H1 (cell line): ENCODE measurements at regions not wholly inside any gene's neighbourhood (a gene's known extent, or its start where the extent isn't known, plus 50 kb on each side); places are given as distances from the start of the nearest gene placed in this dataset.

ENCODE experiments used
- CTCF ChIA-PET: fragments of 300-600 bp; sonication (Branson Sonifier 250); formaldehyde crosslinking; loops from one replicate; lab custom pipeline; 2021; ENCODE audit not compliant: partially characterized antibody; lab: Charles Lee
- POLR2A ChIA-PET: fragments of 300-600 bp; sonication (Branson Sonifier 250); formaldehyde crosslinking; loops from one replicate; lab custom pipeline; 2021; ENCODE audit warnings: inconsistent platforms; ENCODE audit not compliant: partially characterized antibody; lab: Charles Lee
- DNase-seq, 2 experiments: peaks; one replicate each; pipeline versions ENCODE4 v3.0.0 to v3.0.0-alpha.2; 2010 to 2022; ENCODE audit warnings: low spot score in 2 of 2, low read depth in 1 of 2, mixed read lengths in 1 of 2
- FAIRE-seq: peaks from 2 replicates; lab custom pipeline; 2011; peaks lifted over from hg19 to GRCh38; lab: Jason Lieb, UNC
- H2AFZ ChIP-seq: 2 replicates; pipeline ENCODE4 v1.8.1; 2012; ENCODE audit warnings: low read length, inconsistent platforms
- H2AK5ac ChIP-seq: 2 replicates; pipeline ENCODE4 v1.6.1; 2013; ENCODE audit warnings: low read depth, low read length
- H2BK120ac ChIP-seq: replicated peaks from 2 replicates; pipeline ENCODE3; 2013; ENCODE audit warnings: low read depth, low read length, inconsistent platforms
- H2BK12ac ChIP-seq: 2 replicates; pipeline ENCODE4 v1.6.1; 2013; ENCODE audit warnings: low read depth, low read length
- H2BK15ac ChIP-seq: 2 replicates; pipeline ENCODE4 v1.6.1; 2013; ENCODE audit warnings: low read length
- H2BK20ac ChIP-seq: 2 replicates; pipeline ENCODE4 v1.6.1; 2013; ENCODE audit warnings: low read length
- H2BK5ac ChIP-seq: 2 replicates; pipeline ENCODE4 v1.6.1; 2013; ENCODE audit warnings: low read depth, low read length
- H3K14ac ChIP-seq: 2 replicates; pipeline ENCODE4 v1.6.1; 2013; ENCODE audit warnings: inconsistent platforms; ENCODE audit not compliant: insufficient read length
- H3K18ac ChIP-seq: 2 replicates; pipeline ENCODE4 v1.6.1; 2013; ENCODE audit warnings: low read length; ENCODE audit errors: extremely low read depth
- H3K23ac ChIP-seq: 2 replicates; pipeline ENCODE4 v1.6.1; 2013; ENCODE audit warnings: inconsistent platforms; ENCODE audit not compliant: insufficient read length
- H3K23me2 ChIP-seq: 2 replicates; pipeline ENCODE4 v1.6.1; 2013; ENCODE audit warnings: low read depth, low read length
- H3K27ac ChIP-seq: 2 replicates; pipeline ENCODE4 v1.6.1; 2011; ENCODE audit warnings: low read depth, low read length, inconsistent platforms
- H3K27me3 ChIP-seq, 4 experiments: replicated peaks in 1 of 4; 1 replicate in 1 of 4; 2 replicates in 3 of 4; pipeline versions ENCODE4 v1.6.1 to v1.8.1; 2011 to 2013; ENCODE audit warnings: low read length in 3 of 4, mild to moderate bottlenecking in 3 of 4, inconsistent platforms in 2 of 4, mixed read lengths in 2 of 4, moderate library complexity in 1 of 4; ENCODE audit not compliant: control insufficient read depth in 3 of 4, insufficient read depth in 3 of 4; ENCODE audit errors: extremely low read depth in 1 of 4
- H3K36me3 ChIP-seq, 4 experiments: 2 replicates each; pipeline versions ENCODE4 v1.6.1 to v1.8.1; 2011 to 2013; ENCODE audit warnings: mild to moderate bottlenecking in 4 of 4, low read length in 3 of 4, moderate library complexity in 2 of 4, control low read depth in 1 of 4, inconsistent platforms in 1 of 4; ENCODE audit not compliant: insufficient read depth in 4 of 4, control insufficient read depth in 2 of 4
- H3K4ac ChIP-seq: replicated peaks from 2 replicates; pipeline ENCODE3; 2013; ENCODE audit warnings: low read length, low read depth, mixed read lengths, inconsistent platforms; ENCODE audit not compliant: insufficient read length
- H3K4me1 ChIP-seq, 4 experiments: replicated peaks in 1 of 4; 1 replicate in 1 of 4; 2 replicates in 3 of 4; pipeline versions ENCODE4 v1.6.1 to v1.8.1; 2011 to 2013; ENCODE audit warnings: low read length in 3 of 4, inconsistent platforms in 2 of 4, mixed read lengths in 1 of 4; ENCODE audit not compliant: insufficient read depth in 4 of 4, control insufficient read depth in 3 of 4
- H3K4me2 ChIP-seq, 2 experiments: 2 replicates each; pipeline versions ENCODE4 v1.6.1 to v1.8.1; 2011 to 2013; ENCODE audit warnings: low read depth in 2 of 2, low read length in 2 of 2, control low read depth in 1 of 2, inconsistent platforms in 1 of 2, mild to moderate bottlenecking in 1 of 2; ENCODE audit not compliant: insufficient read depth in 1 of 2
- H3K4me3 ChIP-seq, 4 experiments: fragments of 200-600, 300-600 bp in 1 of 4; sonication (generic), shearing (Covaris generic), sonication (Bioruptor Twin) in 1 of 4; 2 replicates each; pipeline versions ENCODE4 v1.5.1 to v1.8.1; 2011 to 2016; ENCODE audit warnings: low read length in 4 of 4, low read depth in 3 of 4, control low read depth in 2 of 4, inconsistent platforms in 2 of 4, mild to moderate bottlenecking in 2 of 4, mixed read lengths in 1 of 4, moderate library complexity in 1 of 4; ENCODE audit not compliant: insufficient read depth in 2 of 4; ENCODE audit errors: extremely low read depth in 1 of 4
- H3K56ac ChIP-seq: replicated peaks from 2 replicates; pipeline ENCODE3; 2013; ENCODE audit warnings: low read depth, mild to moderate bottlenecking, mixed read lengths, low read length, inconsistent platforms; ENCODE audit not compliant: insufficient read length
- H3K79me1 ChIP-seq: 2 replicates; pipeline ENCODE4 v1.6.1; 2013; ENCODE audit warnings: low read depth, low read length, control low read depth
- H3K79me2 ChIP-seq, 2 experiments: 2 replicates each; pipeline versions ENCODE4 v1.6.1 to v1.8.1; 2012 to 2013; ENCODE audit warnings: low read length in 2 of 2, mild to moderate bottlenecking in 2 of 2, inconsistent platforms in 1 of 2; ENCODE audit not compliant: insufficient read depth in 2 of 2, control insufficient read depth in 1 of 2
- H3K9ac ChIP-seq, 4 experiments: replicated peaks in 1 of 4; 1 replicate in 1 of 4; 2 replicates in 3 of 4; pipeline versions ENCODE4 v1.6.1 to v1.8.1; 2011 to 2013; ENCODE audit warnings: low read depth in 3 of 4, low read length in 3 of 4, control low read depth in 2 of 4, mild to moderate bottlenecking in 2 of 4, moderate library complexity in 2 of 4, inconsistent platforms in 1 of 4; ENCODE audit errors: extremely low read depth in 1 of 4
- H3K9me3 ChIP-seq, 2 experiments: 2 replicates each; pipeline versions ENCODE4 v1.6.1 to v1.8.1; 2012 to 2013; ENCODE audit warnings: mild to moderate bottlenecking in 2 of 2, moderate library complexity in 2 of 2, control low read depth in 1 of 2, inconsistent platforms in 1 of 2, low read depth in 1 of 2, low read length in 1 of 2, mixed read lengths in 1 of 2; ENCODE audit not compliant: insufficient read depth in 2 of 2
- H4K20me1 ChIP-seq, 2 experiments: replicated peaks in 1 of 2; 2 replicates each; pipeline versions ENCODE3 to v1.8.1; 2011 to 2013; ENCODE audit warnings: inconsistent platforms in 2 of 2, low read length in 2 of 2, mild to moderate bottlenecking in 1 of 2; ENCODE audit not compliant: insufficient read depth in 2 of 2, control insufficient read depth in 1 of 2
- H4K5ac ChIP-seq: 2 replicates; pipeline ENCODE4 v1.6.1; 2013; ENCODE audit warnings: low read length, low read depth, mixed read lengths, inconsistent platforms; ENCODE audit not compliant: insufficient read length
- H4K8ac ChIP-seq: 2 replicates; pipeline ENCODE4 v1.8.0; 2013; ENCODE audit warnings: mild to moderate bottlenecking, moderate library complexity, low read length, inconsistent platforms; ENCODE audit not compliant: insufficient read depth; ENCODE audit errors: extremely low read depth
- H4K91ac ChIP-seq: replicated peaks from 2 replicates; pipeline ENCODE3; 2013; ENCODE audit warnings: low read length, mixed read lengths, inconsistent platforms; ENCODE audit not compliant: insufficient read length
- BRCA1 ChIP-seq: IDR thresholded peaks from 2 replicates; pipeline ENCODE4 v1.6.1; 2012; ENCODE audit warnings: low read depth, low read length, improper control_type of control experiment
- CHD2 ChIP-seq: IDR thresholded peaks from 2 replicates; pipeline ENCODE4 v1.6.1; 2012; ENCODE audit warnings: low read length, improper control_type of control experiment
- EZH2 ChIP-seq: fragments of 200-600 bp; sonication (generic); IDR thresholded peaks from 2 replicates; pipeline ENCODE4 v1.7.1; 2012; ENCODE audit warnings: low read depth, mild to moderate bottlenecking, moderate library complexity, low read length, inconsistent platforms; ENCODE audit not compliant: severe bottlenecking
- HDAC2 ChIP-seq, 2 experiments: fragments of 300-600 bp in 1 of 2; sonication (generic) in 1 of 2; IDR thresholded peaks; 2 replicates each; pipeline ENCODE4 v1.6.1; 2011 to 2012; ENCODE audit warnings: low read depth in 2 of 2, low read length in 2 of 2, mild to moderate bottlenecking in 2 of 2, moderate library complexity in 2 of 2, borderline replicate concordance in 1 of 2, inconsistent platforms in 1 of 2
- JUND ChIP-seq: IDR thresholded peaks from 2 replicates; pipeline ENCODE4 v1.6.1; 2011; ENCODE audit warnings: mild to moderate bottlenecking, improper control_type of control experiment, low read length
- NANOG ChIP-seq: IDR thresholded peaks from 2 replicates; pipeline ENCODE4 v1.6.1; 2011; ENCODE audit warnings: low read length, low read depth, mild to moderate bottlenecking, inconsistent platforms; ENCODE audit not compliant: insufficient read depth, poor library complexity, severe bottlenecking
- POLR2A ChIP-seq, 2 experiments: IDR thresholded peaks; 1 replicate in 1 of 2; 2 replicates in 1 of 2; pipeline ENCODE4 v1.6.1; 2011; ENCODE audit warnings: low read depth in 2 of 2, low read length in 2 of 2, mild to moderate bottlenecking in 2 of 2; ENCODE audit errors: control extremely low read depth in 1 of 2
- SP2 ChIP-seq: IDR thresholded peaks from 2 replicates; pipeline ENCODE4 v1.6.1; 2012; ENCODE audit warnings: mild to moderate bottlenecking, low read length, inconsistent platforms
- TAF1 ChIP-seq: IDR thresholded peaks from 2 replicates; pipeline ENCODE4 v1.6.1; 2011; ENCODE audit warnings: mild to moderate bottlenecking, low read depth, low read length
- YY1 ChIP-seq: IDR thresholded peaks from 2 replicates; pipeline ENCODE4 v1.6.1; 2011; ENCODE audit warnings: low read depth, mild to moderate bottlenecking, low read length
- WGBS, 2 experiments: shearing (Covaris generic) in 1 of 2; methylation state at CpG; one replicate each; pipeline versions ENCODE4 v1.1.6 to v1.1.7; 2013 to 2015; ENCODE audit warnings: low lambda C conversion rate in 2 of 2, mixed read lengths in 2 of 2, inconsistent platforms in 1 of 2, low coverage in 1 of 2, missing lambda C conversion rate in 1 of 2; ENCODE audit not compliant: insufficient replicate concordance in 2 of 2, insufficient coverage in 1 of 2, insufficient read length in 1 of 2; ENCODE audit errors: extremely low coverage in 1 of 2, missing lambda C conversion rate in 1 of 2; 5-methylcytosine and 5-hydroxymethylcytosine counted together
- TF ChIP-seq, protein P1 (sequence below): IDR thresholded peaks from 2 replicates; pipeline ENCODE4 v1.6.1; 2012; ENCODE audit warnings: inconsistent platforms

DNA sequence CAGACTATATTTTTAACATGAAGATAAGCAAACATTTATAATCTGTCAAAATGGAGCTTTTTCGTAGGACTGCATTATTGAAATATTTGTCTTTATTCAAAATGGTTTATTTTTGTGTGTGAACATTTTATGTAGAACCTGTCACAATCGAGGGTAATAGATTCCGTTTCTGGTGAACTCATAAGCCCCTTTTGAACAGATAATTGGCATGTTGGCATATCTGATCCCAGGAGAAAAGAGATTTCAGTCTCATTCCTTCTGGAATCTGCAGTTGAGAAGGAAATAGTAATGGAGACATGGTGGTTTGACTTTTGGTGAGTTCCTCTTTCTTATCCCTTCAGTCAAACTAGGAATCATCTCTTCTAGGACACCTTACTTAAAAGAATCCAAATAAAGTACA, 427.9 kb upstream of the B3GALT2 start:
- 93% methylated on average over 3 of the region's 3 CpGs; no CpG with 5 or more reads in 1 of the 2 experiments for WGBS, 2 experiments
- FAIRE-seq, result no peak
- no peaks in the 10 kb centered on the region for H3K4me1 ChIP-seq
- H3K4me3 ChIP-seq, result no peak overlapping the region
- H4K8ac ChIP-seq, result no peak overlapping the region
- CTCF ChIA-PET, result interaction anchor here (1.4 kb wide), 1 partner anchor 152 kb away, joined by 3 read pairs; no protein-coding TSS in a partner anchor
- H4K5ac ChIP-seq, result no peak overlapping the region
- no peak overlapping the region for H2AK5ac ChIP-seq
- H3K14ac ChIP-seq, result no peak overlapping the region
- H3K79me2 ChIP-seq, result no peaks in the 10 kb centered on the region
- H4K20me1 ChIP-seq, result no peaks in the 10 kb centered on the region
- no peak overlapping the region for H3K4me2 ChIP-seq
- no peak overlapping the region for H3K18ac ChIP-seq
- H3K36me3 ChIP-seq, result no peaks in the 10 kb centered on the region
- no peak overlapping the region for H2BK12ac ChIP-seq
- no peak overlapping the region for H3K56ac ChIP-seq
- no peak overlapping the region for H2BK120ac ChIP-seq
- H3K27me3 ChIP-seq, result no peaks in the 10 kb centered on the region
- H3K4ac ChIP-seq, result no peak overlapping the region
- no peaks in the 10 kb centered on the region for H3K9me3 ChIP-seq
- H3K9ac ChIP-seq, result no peak overlapping the region
- no peak overlapping the region for H2BK5ac ChIP-seq
- no peak for DNase-seq
- TF ChIP-seq TAF1 (no peak), HDAC2 (IDR thresholded peaks at IDR 0.05; ENCODE audit: borderline replicate concordance in 1 of 2, low read depth in 2 of 2, low read length in 2 of 2) (no peak), EZH2 (no peak), BRCA1 (no peak), NANOG (no peak), JUND (no peak), CHD2 (no peak), YY1 (no peak), SP2 (no peak), POLR2A (IDR thresholded peaks at IDR 0.05; ENCODE audit: control extremely low read depth in 1 of 2, low read depth in 2 of 2, low read length in 2 of 2) (no peak)
- TF ChIP-seq, protein P1, sequence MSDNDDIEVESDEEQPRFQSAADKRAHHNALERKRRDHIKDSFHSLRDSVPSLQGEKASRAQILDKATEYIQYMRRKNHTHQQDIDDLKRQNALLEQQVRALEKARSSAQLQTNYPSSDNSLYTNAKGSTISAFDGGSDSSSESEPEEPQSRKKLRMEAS, result no peak
- no peaks in the 10 kb centered on the region for H3K23me2 ChIP-seq
- no peak overlapping the region for H4K91ac ChIP-seq
- no peak overlapping the region for H2AFZ ChIP-seq
- no peak overlapping the region for H3K23ac ChIP-seq
- no peak overlapping the region for H2BK20ac ChIP-seq
- POLR2A ChIA-PET, result no interaction called here
- H3K79me1 ChIP-seq, result no peaks in the 10 kb centered on the region
- no peak overlapping the region for H3K27ac ChIP-seq
- no peak overlapping the region for H2BK15ac ChIP-seq
